ENCODE measurements at regions not wholly inside any gene's neighbourhood (a gene's known extent, or its start where the extent isn't known, plus 50 kb on each side); places are given as distances from the start of the nearest gene placed in this dataset.

- no peak for TF ChIP-seq FOSL1 (IDR thresholded peaks at IDR 0.05; ENCODE audit: low read depth)
- no peak for TF ChIP-seq ZNF274 (IDR thresholded peaks at IDR 0.05; ENCODE audit: low read depth, low read length)
- no peak for TF ChIP-seq CEBPB (IDR thresholded peaks at IDR 0.05; ENCODE audit: low read depth)
- TF ChIP-seq SP1 (IDR thresholded peaks at IDR 0.05; ENCODE audit: low read depth), result no peak
- no peak for TF ChIP-seq ZFX (IDR thresholded peaks at IDR 0.05)
- TF ChIP-seq TCF7L2 (IDR thresholded peaks at IDR 0.05; ENCODE audit: borderline replicate concordance, extremely low read depth, insufficient read depth, insufficient read length), result no peak
- no peak for TF ChIP-seq SRF (IDR thresholded peaks at IDR 0.05; ENCODE audit: low read depth)
- no peak for TF ChIP-seq POLR2AphosphoS5 (IDR thresholded peaks at IDR 0.05; ENCODE audit: low read depth, low read length)
- no peak for TF ChIP-seq YY1 (IDR thresholded peaks at IDR 0.05; ENCODE audit: extremely low read depth, insufficient replicate concordance, low read depth, low read length)
- TF ChIP-seq REST (IDR thresholded peaks at IDR 0.05; ENCODE audit: low read depth), result no peak
- ChIA-PET POLR2A (no interaction called here), RAD21 (ENCODE audit: low non-redundant PET in 1 of 2, low total read pairs in 2 of 2, uncharacterized antibody in 2 of 2, unreplicated experiment in 2 of 2) (no interaction called here), CTCF (no interaction called here)
- no peak overlapping the region for H3K27ac ChIP-seq (ENCODE audit: low read depth, low read length)
- H3K79me2 ChIP-seq (ENCODE audit: insufficient read depth, low read length), result no peaks in the 10 kb centered on the region
- no peaks in the 10 kb centered on the region for H3K9me3 ChIP-seq (ENCODE audit: control insufficient read depth in 1 of 2, insufficient read depth in 1 of 2, low read depth in 1 of 2, low read length in 2 of 2)
- ATAC-seq (no peak), DNase-seq (ENCODE audit: low read depth, low spot score) (no peak)
- no TSS peak for BruUV-seq (replicated peaks)
- no peak overlapping the region for H3K4me2 ChIP-seq (ENCODE audit: low read length)
- no peak overlapping the region for H3K9ac ChIP-seq (ENCODE audit: low read length)
- no peaks in the 10 kb centered on the region for H3K4me1 ChIP-seq (ENCODE audit: control insufficient read depth in 1 of 2, insufficient read depth in 2 of 2, low read length in 2 of 2)
- H3K36me3 ChIP-seq (ENCODE audit: control insufficient read depth in 1 of 2, insufficient read depth in 2 of 2, low read length in 2 of 2), result no peaks in the 10 kb centered on the region
- H4K20me1 ChIP-seq (ENCODE audit: insufficient read depth), result no peaks in the 10 kb centered on the region
- intact Hi-C loops (cut with micrococcal nuclease), result no loop called here
- no peaks in the 10 kb centered on the region for H3K9me2 ChIP-seq (ENCODE audit: insufficient read depth)
- H3K4me3 ChIP-seq (replicated peaks in 1 of 2; ENCODE audit: low read depth in 1 of 2, low read length in 2 of 2), result no peak overlapping the region
- H2AFZ ChIP-seq (ENCODE audit: low read depth, low read length, poor library complexity, severe bottlenecking), result no peak overlapping the region
- no peaks in the 10 kb centered on the region for H3K27me3 ChIP-seq (ENCODE audit: insufficient read depth, low read length)
Observed at GRCh38 chr11:105520706-105521345, 89.0 kb upstream of the GRIA4 start.

Data from HCT116 (cell line).